ENCODE measurements at regions not wholly inside any gene's neighbourhood (a gene's known extent, or its start where the extent isn't known, plus 50 kb on each side); places are given as distances from the start of the nearest gene placed in this dataset.

DNA sequence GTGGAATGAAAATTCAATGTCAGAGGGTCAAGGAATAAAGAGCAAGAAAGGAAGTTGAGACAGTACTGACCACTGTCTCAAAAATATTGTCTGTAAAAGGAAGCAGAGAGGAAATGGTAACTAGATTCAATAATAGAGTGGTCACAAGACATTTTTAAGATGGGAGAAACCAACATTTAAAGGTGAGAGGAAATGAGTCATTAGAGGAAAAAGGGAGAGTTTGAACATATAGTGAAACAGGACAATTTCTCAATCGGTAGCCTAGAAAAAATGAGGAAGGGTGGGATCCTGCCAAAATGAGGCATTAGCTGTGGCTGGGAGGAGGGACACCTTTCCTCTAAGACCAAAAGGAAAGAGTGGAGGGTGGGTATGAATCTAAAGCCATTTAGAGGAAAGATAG is 288.5 kb downstream of the SP3 start:
- CTCF ChIA-PET (ENCODE audit: partially characterized antibody) = interaction anchor here (0.7 kb wide), 1 partner anchor 17 kb away, joined by 3 read pairs; no protein-coding TSS in a partner anchor
- TF ChIP-seq JUND (IDR thresholded peaks at IDR 0.05; ENCODE audit: low read length) = no peak
- TF ChIP-seq TAF7 (optimal IDR thresholded peaks at IDR 0.05; ENCODE audit: borderline replicate concordance, low read depth, low read length) = no peak
- TF ChIP-seq RFX5 (IDR thresholded peaks at IDR 0.05; ENCODE audit: borderline replicate concordance, low read depth, low read length) = no peak
- no peak for TF ChIP-seq CBX8 (IDR thresholded peaks at IDR 0.05; ENCODE audit: borderline replicate concordance, low read depth, low read length)
- TF ChIP-seq, protein P1, sequence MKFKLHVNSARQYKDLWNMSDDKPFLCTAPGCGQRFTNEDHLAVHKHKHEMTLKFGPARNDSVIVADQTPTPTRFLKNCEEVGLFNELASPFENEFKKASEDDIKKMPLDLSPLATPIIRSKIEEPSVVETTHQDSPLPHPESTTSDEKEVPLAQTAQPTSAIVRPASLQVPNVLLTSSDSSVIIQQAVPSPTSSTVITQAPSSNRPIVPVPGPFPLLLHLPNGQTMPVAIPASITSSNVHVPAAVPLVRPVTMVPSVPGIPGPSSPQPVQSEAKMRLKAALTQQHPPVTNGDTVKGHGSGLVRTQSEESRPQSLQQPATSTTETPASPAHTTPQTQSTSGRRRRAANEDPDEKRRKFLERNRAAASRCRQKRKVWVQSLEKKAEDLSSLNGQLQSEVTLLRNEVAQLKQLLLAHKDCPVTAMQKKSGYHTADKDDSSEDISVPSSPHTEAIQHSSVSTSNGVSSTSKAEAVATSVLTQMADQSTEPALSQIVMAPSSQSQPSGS (IDR thresholded peaks at IDR 0.05; ENCODE audit: low read length) = no peak
- no peak for TF ChIP-seq BCL11A (IDR thresholded peaks at IDR 0.05; ENCODE audit: low read depth in 2 of 2, low read length in 2 of 2)
- no peak for TF ChIP-seq SIRT6 (IDR thresholded peaks at IDR 0.05; ENCODE audit: low read length)
- no peak for TF ChIP-seq CBX5 (IDR thresholded peaks at IDR 0.05; ENCODE audit: low read depth, low read length)
- no peak for TF ChIP-seq CHD2 (IDR thresholded peaks at IDR 0.05; ENCODE audit: low read length)
- TF ChIP-seq RNF2 (IDR thresholded peaks at IDR 0.05; ENCODE audit: borderline replicate concordance, low read depth, low read length, missing control alignments, poor library complexity, severe bottlenecking) = no peak
- TF ChIP-seq FOSL1 (IDR thresholded peaks at IDR 0.05; ENCODE audit: insufficient read depth, low read depth, low read length) = no peak
- no peak for TF ChIP-seq YY1 (IDR thresholded peaks at IDR 0.05; ENCODE audit: low read depth, low read length)
- no peak for TF ChIP-seq SRF (IDR thresholded peaks at IDR 0.05; ENCODE audit: low read depth, low read length)
- no peak for TF ChIP-seq NRF1 (IDR thresholded peaks at IDR 0.05; ENCODE audit: low read depth, low read length)

More for the DNA sequence above, 288.5 kb downstream of the SP3 start:
- Histone ChIP-seq H4K5ac (ENCODE audit: insufficient read length, low read depth, low read length) (no peak overlapping the region), H3K4me1 (replicated peaks in 1 of 4; ENCODE audit: control insufficient read depth in 3 of 4, insufficient read depth in 4 of 4, low read length in 3 of 4) (no peaks in the 10 kb centered on the region), H4K91ac (replicated peaks; ENCODE audit: insufficient read length, low read length) (no peak overlapping the region), H2AFZ (ENCODE audit: low read length) (no peak overlapping the region), H4K8ac (ENCODE audit: extremely low read depth, insufficient read depth, low read length) (no peak overlapping the region), H3K14ac (ENCODE audit: insufficient read length) (no peak overlapping the region), H3K56ac (replicated peaks; ENCODE audit: insufficient read length, low read depth, low read length) (no peak overlapping the region), H2BK20ac (ENCODE audit: low read length) (no peak overlapping the region), H2BK15ac (ENCODE audit: low read length) (no peak overlapping the region), H3K23me2 (ENCODE audit: low read depth, low read length) (no peaks in the 10 kb centered on the region; the same call in 1 of the 2 replicates), H3K79me1 (ENCODE audit: low read depth, low read length) (no peaks in the 10 kb centered on the region), H2BK120ac (replicated peaks; ENCODE audit: low read depth, low read length) (no peak overlapping the region), H3K27me3 (replicated peaks in 1 of 4; ENCODE audit: control insufficient read depth in 3 of 4, extremely low read depth in 1 of 4, insufficient read depth in 3 of 4, low read length in 3 of 4) (no peaks in the 10 kb centered on the region), H3K79me2 (ENCODE audit: control insufficient read depth in 1 of 2, insufficient read depth in 2 of 2, low read length in 2 of 2) (no peaks in the 10 kb centered on the region), H3K4me3 (ENCODE audit: extremely low read depth in 1 of 4, insufficient read depth in 2 of 4, low read depth in 3 of 4, low read length in 4 of 4) (no peak overlapping the region), H3K18ac (ENCODE audit: extremely low read depth, low read length) (no peak overlapping the region), H2BK12ac (ENCODE audit: low read depth, low read length) (no peak overlapping the region), H2BK5ac (ENCODE audit: low read depth, low read length) (no peak overlapping the region), H3K4me2 (ENCODE audit: insufficient read depth in 1 of 2, low read depth in 2 of 2, low read length in 2 of 2) (no peak overlapping the region), H3K27ac (ENCODE audit: low read depth, low read length) (no peak overlapping the region), H3K9ac (replicated peaks in 1 of 4; ENCODE audit: extremely low read depth in 1 of 4, low read depth in 3 of 4, low read length in 3 of 4) (no peak overlapping the region), H3K9me3 (ENCODE audit: insufficient read depth in 2 of 2, low read depth in 1 of 2, low read length in 1 of 2) (peaks cover 0 to 6% of the 10 kb centered on the region in 2 experiments; a peak in 1 of 4 replicates), H4K20me1 (replicated peaks in 1 of 2; ENCODE audit: control insufficient read depth in 1 of 2, insufficient read depth in 2 of 2, low read length in 2 of 2) (no peaks in the 10 kb centered on the region), H2AK5ac (ENCODE audit: low read depth, low read length) (no peak overlapping the region), H3K4ac (replicated peaks; ENCODE audit: insufficient read length, low read depth, low read length) (no peak overlapping the region), H3K23ac (ENCODE audit: insufficient read length) (no peak overlapping the region), H3K36me3 (ENCODE audit: control insufficient read depth in 2 of 4, insufficient read depth in 4 of 4, low read length in 3 of 4) (no peaks in the 10 kb centered on the region; a peak in 1 of 8 replicates)
- DNase-seq (ENCODE audit: low read depth in 1 of 2, low spot score in 2 of 2) (no peak), FAIRE-seq (no peak)
- POLR2A ChIA-PET (ENCODE audit: partially characterized antibody) = no interaction called here
- WGBS, 2 experiments (ENCODE audit: extremely low coverage in 1 of 2, insufficient coverage in 1 of 2, insufficient read length in 1 of 2, insufficient replicate concordance in 2 of 2, low coverage in 1 of 2, low lambda C conversion rate in 2 of 2, missing lambda C conversion rate in 1 of 2) = 92% methylated on average over 1 of the region's 1 CpG; no CpG with 5 or more reads in 1 of the 2 experiments
